Activated CD4-positive, alpha-beta T cell treated with anti-CD3 and anti-CD28 coated beads for 24 hours (primary cell): ENCODE measurements at regions not wholly inside any gene's neighbourhood (a gene's known extent, or its start where the extent isn't known, plus 50 kb on each side); places are given as distances from the start of the nearest gene placed in this dataset.

ENCODE experiments used
- DNase-seq, 2 donors: peaks; one replicate each; pipeline ENCODE4 v3.0.0-alpha.2; 2020; ENCODE audit warnings: low read depth in 2 of 2

DNA sequence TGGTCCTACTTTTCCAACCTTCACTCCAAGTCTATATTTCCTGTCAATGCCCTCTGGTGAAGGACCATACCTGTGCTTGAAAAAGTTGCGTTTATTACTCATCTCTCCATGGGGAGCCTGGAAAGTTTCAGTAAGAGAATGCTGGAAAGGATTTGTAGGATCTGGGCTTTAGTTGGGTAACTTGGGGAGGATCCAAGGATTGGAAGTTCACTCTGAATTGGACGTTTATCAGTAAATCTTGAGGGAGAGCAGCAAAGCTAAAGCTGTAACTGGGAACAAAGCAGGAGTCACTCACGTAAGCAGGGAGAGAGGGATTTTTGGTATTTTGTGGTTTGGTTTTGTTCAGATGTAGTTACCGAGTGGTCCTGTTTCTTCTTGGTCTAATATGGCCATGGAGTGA lies 51.4 kb upstream of the NPVF start:
- no peak for DNase-seq

DNA sequence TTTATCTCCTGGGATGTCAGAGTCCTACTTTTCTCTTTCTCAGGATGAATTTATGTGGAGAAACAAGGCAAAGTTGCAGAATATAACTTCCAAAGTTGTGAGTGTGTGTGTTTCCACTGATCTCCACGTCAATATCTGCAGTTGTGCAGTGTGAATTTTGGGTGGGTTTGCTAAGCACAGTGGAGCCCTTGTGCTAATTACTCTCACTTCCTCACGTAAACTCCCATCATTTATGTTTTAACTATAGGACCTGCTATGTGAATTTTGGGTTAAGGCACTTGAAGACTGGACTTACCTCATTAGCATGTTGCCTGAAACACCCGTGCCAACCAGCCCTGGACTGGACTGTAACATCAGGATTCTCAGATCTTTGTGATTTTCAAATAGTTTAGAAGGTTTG lies 51.9 kb upstream of the NPVF start:
- no peak for DNase-seq

DNA sequence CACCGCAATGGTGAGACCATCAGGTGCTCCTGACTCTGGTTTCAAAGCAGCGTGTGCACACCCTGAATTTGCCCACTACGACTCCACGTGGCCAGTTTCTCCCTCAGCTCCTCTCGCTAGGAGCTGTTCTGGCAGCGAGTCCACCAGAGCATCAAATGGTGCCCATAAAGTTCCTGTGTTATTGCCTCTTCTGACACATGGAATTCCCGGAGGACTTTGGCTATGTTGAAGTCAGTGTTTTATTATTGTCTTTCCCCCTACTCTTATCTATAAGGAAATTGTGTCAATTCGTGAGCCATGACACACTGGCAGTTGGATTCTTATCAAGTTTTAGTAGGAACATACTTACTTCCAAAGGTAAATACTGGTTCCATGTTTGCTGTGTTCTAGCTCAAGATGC lies 53.9 kb upstream of the NPVF start:
- DNase-seq, result no peak

DNA sequence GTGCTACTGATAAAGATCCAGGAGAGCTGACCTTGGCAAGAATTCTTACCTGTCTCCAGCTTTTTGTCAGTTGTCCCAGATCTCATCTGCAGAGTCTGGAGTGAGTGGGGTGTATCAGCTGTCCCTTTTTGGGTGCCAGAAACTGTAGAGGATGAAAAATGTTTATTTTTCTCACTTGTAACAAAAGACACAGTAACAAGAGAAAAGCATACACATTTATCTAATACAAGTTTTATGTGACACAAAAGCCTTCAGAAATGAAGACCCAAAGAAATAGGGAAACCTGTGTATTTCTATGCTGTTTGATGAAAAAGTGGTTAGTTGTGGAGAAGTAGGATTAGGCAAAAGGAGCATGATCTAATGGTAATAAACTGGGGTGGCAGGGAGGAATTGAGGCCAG lies 58.5 kb upstream of the NPVF start:
- DNase-seq, result no peak

DNA sequence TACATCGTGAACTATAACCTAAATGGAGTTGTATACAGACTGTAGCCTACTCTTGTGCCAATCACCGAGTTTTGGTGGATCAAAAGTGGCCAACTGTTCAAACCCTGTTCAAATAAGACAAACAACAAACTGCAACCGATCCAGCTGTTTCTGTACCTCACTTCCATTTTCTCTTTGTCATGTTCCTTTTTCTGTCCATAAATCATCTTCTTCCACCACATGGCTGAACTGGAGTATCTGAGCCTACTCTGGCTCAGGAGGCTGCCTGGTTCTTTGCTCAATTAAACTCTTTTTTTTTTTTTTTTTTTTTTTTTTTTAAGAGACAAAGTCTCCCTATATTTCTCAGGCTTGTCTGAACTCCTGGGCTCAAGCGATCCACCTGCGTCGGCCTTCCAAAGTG lies 59.0 kb upstream of the NPVF start:
- no peak for DNase-seq

DNA sequence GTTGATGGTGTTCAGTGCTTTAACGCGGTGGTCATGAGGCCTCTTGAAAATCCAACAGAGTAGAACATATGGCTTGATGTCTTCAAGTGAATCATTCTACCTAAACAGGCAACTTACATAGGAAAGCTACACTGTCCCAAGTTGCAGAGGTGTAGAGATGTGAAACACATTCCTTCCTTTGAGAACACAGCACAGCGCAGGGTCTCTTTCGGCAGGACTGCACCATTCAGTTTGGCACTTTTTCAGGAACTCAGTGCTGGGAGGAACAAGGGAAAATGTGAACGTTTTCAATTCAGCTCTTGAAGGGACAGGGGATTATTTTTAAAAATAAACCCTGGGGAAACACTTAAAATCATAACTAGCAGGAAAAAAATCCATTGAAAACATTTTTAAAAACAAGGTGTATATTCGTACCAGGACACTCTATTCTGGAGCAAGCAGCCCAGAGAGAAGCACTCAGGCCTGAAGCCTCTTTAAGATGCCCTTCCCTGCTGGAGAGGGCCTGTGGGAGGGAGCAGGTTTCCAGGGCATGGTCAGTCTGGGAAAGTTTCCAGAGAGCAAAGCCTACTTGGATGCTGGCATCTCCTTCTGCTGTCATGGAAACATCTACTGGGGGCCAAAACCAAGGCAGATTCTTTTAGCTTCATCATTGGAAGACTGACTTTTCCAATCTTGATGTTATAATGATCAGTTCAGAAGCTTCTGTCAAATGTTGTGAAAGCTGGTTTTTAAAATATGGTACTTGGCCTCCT lies 60.4 kb upstream of the NPVF start:
- DNase-seq, result no peak

DNA sequence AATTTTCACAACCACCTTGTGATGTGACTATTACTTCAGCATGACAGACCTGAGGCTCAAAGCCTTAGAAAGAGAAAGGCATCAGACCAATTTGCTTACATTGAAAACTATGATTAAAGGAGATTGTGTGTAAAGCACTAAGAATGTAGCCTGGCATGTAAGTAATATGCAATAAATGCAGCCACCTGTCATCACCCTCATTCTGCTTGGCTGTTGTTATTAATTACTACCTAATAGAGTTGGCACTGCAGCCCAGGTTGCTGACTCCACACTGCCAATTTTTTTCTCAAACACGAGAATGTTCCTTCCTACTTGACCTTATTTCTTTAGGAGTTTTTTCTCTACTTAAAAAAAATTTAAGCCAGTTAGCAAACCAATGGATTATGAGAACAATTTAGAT lies 61.2 kb upstream of the NPVF start:
- no peak for DNase-seq

DNA sequence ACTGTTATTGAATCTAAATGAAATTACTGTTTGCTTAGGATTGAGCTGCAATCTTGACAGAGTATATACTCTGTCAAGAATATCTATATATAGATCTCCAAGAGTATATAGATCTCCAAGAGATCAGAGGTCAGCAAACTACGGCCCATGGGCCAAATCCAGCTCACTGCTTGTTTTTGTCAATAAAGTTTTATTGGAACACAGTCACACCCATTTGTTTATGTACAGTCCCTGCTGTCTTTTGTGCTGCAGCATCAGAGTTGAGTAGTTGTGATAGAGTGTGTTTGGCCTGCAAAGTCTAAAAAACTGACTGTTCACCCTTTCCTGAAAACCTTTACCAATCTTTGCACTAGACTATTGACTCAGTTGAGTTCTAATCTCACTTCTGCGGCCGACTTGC lies 66.3 kb upstream of the NPVF start:
- no peak for DNase-seq

DNA sequence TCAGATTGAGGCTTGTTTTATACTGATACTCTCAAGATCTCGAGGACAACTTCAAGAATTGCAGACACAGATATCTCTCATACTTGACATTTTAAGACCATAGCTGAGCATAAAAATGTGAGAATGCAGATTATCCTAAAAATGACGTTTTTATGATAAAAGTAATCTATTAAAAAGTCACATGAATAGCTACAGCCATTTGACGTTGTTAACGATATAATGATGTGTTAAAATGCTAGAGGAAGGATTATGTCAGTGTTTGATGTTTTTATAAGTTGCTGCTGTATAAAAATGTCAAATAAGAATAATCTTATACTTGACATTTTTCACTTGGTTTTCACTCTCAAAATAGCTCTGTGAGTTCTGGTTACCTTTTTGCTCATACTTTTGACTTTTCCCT lies 67.1 kb upstream of the NPVF start:
- no peak for DNase-seq

DNA sequence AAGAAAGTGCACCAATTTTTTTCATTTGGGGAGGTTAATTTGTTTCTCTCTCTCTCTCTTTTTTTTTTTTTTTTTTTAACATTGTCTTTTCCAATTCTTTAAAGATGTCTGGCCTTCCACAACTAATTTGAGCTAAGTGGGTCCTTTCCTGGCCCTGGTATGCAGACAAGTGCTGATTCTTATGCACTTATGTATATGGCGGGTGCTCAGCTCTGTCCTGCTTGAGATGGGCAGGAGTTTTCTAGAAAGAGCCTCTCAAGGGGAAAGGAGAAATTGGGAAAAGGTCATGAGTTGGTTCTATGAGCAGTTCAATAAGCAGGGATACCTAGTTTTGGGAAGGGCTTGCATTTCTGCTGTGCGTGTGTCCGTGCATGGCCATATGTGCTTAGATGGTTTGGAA lies 67.8 kb upstream of the NPVF start:
- no peak for DNase-seq

DNA sequence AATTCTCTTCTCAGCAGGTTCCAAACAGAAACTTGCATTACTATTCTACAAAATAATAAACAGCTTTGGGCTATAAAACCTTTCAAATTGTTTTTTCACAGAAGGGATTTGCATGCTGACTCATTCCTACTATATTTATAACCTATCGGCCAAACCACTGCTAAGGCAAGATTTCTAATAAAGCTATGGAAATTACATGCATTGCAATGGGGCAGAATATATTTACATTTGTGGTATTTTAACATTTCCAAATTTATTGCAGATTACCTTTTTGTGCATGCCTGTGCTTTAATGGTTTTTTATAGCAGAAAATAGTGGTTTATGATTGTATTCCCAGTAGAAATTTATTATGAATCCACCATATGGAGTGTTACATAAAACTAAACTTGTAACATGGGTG lies 69.0 kb upstream of the NPVF start:
- DNase-seq, result no peak

DNA sequence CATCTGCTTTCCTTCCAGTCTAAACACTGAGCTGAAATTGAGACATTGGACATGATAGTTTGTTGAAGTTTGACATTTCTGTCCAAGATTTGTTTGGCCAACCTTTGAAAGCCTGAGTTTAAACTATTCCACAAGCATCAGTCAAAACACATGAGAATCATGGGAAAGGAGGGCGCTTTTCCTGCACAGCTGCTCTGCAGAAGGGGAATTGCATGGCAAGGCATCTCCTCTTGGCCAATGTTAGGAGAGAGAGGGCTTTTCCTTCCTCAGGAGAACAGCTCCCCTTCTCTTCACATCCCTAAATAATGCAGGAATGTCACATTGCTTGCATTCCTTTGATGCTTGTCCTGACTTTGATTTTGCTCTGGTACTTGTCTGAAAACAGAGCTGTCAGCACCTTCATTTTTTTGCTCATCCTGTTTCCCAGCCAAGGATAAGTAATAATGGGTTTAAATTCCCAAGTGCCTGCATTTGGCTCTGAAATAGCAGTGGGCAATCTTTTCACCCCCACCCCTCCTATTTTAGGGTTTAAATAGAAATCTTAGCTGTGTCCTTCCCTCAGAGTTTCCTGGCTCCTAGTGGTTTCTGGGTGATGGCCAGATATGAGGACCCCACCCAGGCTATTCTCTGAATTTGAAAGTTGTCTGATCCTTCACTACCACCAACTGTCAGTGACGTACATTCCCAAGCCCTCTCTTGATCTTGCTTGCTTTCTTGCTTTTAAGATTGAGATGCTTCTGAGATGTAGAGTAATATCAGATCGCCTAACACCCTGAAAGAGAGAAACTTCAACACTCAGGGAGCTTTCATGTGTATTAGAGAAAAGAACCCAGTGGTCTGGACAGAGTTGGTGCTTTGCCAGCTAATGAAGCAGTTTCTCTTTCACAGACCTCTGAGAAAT lies 75.2 kb upstream of the NPVF start:
- no peak for DNase-seq

DNA sequence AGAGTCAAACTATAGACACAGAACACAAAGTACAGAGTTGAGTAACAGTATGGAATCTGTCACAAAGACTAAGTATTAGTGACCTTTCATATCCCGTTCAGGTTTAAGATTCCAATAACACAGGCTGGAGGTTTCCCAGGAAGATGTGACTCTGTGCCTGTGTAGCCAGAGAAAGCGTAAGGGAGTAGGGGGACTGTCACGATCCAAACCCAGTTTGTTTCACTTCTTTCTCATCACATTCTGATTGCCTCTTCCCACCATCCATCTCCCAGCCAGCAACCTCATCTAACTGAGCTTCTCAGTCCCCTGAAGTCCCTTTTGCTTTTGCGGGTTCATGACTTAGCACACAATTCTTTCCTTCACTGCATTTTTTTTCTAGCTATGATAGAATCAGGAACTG lies 76.4 kb upstream of the NPVF start:
- DNase-seq, result no peak

DNA sequence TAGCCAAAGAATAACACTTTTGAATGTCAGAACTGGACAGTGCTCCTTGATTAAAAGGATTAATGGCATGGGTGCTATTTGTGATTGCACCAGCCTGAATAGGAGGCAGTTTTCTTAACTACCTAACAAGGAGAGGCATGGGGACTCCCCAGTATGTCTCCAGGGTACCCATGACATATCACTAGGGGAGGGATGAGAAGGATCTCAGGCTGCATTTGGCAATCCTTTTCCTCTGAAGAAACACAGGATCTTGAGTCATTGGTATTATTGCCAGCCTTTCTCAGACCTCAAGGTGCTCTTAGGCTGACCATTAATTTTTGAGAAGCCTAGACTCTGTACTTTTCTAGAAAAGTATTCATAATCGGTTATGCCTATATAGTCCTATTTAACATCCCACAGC lies 77.5 kb upstream of the NPVF start:
- no peak for DNase-seq

DNA sequence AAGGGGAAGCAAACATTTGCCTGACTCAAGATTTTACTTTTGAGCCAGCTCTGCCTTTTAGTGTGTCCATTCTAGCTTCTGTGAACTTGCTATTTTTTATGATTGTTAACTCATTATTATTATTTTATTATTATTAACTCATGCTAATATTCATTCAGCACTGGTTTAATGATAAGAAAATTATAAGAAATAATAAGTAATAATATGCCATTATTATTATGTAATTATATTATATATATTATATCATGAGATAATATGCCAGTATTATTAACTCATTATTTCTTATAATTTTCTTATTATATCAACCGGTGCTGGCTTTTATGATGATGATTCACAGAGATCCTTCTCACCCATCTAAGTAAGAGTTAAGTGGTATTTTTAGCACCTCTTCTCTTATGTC lies 79.3 kb upstream of the NPVF start:
- DNase-seq, result no peak

DNA sequence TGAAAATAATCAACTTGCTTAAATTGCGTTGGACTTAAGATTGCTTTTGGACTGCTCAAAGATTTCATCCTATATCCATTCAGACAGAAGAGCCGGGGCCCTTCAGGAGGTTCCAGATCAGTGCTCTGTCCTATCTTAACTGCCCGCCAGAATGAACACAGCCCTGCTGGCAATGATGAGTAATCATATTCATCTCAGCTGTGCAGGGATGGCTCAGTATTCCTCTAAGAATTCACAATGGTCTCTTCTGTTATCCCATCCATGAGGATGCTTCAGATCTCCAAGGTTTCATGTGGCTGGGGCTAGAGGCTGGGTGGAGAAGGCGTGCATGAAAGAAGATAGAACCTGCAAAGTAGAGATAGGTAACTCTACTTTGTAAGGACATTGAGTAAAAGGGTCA lies 80.0 kb upstream of the NPVF start:
- no peak for DNase-seq

DNA sequence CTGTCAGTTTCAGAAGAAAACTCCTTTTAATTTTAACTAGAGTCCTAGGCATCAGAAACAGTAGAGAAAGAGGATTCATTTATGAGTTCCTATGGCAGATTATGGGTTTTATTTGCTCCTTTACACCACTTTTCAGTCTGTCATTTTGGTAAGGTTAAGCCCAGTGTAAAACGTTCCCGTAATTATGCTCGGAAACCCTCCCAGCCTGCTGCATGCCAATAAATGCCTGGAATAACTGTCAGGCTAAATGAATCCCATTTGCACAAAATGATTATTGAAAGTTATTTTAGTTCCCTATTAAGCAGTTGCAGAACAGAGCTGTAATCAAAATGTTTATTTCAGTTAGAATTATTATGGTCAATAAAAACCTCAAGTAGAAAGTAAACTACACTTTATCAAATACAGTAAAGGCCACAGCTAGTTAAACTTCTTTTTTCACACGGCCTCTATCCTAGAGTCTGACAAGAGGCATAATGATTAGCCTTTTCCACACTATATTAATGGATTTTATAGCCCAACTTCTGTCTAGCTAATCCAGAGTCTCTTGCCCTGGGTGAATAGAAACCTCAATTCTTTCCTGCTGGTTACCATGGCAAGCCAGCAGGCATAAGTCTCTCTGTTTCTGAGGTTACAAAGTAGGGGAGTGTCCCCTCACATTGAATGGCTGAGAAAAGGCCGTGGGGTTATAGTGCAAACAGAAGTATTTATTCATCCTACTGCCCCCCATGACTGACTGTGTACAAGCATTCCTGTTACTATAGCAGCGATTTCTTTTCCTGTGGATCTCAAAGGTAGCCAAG lies 80.8 kb upstream of the NPVF start:
- DNase-seq, result no peak

DNA sequence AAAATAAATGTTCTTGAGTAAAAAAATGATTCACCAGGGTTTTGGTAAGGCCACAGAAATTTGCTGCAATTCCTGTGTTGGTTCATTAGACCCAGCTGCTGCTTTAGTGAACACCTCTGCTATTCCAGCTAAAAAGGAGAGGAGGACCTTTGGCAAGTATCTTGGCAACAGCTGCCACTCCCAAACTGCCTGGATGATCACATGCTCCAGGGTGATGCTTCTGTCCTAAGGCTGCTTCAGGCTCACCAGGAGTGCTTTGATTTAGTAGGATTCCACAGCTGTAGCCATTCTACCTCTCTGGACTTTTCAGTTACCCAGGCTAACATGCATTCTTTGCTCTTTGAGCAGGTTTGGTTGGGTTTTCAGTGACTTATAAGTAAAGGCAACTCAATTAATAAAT lies 82.6 kb upstream of the NPVF start:
- DNase-seq, result no peak

DNA sequence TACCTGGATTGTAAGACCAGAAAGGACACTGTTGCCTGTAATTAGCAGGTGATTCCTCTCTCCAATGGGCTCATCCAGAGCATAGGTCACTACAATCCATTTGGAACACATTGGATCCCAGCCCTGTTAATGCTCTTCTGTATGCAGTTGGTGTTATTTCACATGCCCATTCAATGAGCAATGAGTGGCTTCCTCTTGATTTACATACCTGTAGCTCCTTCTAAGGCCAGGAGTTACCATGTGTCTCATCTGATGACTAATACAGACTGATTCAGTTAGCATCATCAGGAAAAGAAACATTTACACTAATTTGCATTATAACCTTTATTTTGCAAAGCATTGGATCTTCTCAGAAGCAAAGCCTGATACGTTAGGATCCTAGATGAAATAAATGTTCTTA lies 83.1 kb upstream of the NPVF start:
- DNase-seq, result no peak

DNA sequence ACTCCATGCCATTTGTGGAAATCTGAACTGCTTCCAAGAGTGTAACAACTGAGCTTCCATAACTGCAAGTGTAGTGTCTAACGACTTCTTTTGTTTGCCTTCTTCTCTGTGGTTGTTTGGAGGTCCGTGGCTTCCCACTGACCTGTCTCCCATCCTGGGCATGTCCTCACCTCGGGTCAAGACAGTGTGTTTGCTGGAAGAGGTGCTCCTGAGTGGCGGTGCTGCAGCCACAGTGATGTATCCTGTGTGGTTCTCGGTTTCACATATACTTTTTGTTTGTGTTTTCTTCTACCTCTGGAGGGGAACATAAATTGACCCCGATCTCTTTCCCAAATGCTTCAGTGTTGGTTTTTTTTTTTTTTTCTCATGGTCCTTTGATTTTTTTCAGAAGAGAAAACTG lies 84.7 kb upstream of the NPVF start:
- no peak for DNase-seq

DNA sequence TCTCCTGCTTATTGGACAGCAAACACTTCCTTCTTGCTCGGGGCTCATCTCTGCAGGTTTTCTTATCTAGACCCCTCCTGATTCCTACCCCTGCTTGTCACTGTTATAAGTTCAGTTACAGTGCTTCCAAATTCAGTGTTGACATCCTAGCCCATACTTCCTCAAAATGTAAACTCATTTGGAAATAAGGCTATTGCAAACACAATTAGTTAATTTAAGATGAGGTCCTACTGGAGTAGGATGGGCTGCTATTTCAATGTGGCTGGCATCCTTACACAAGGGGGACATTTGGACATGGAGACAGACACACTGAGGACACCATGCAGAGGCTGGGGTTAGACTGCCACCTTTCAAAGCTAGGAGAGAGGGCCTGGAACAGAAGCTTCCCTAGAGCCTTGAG lies 85.2 kb upstream of the NPVF start:
- no peak for DNase-seq

DNA sequence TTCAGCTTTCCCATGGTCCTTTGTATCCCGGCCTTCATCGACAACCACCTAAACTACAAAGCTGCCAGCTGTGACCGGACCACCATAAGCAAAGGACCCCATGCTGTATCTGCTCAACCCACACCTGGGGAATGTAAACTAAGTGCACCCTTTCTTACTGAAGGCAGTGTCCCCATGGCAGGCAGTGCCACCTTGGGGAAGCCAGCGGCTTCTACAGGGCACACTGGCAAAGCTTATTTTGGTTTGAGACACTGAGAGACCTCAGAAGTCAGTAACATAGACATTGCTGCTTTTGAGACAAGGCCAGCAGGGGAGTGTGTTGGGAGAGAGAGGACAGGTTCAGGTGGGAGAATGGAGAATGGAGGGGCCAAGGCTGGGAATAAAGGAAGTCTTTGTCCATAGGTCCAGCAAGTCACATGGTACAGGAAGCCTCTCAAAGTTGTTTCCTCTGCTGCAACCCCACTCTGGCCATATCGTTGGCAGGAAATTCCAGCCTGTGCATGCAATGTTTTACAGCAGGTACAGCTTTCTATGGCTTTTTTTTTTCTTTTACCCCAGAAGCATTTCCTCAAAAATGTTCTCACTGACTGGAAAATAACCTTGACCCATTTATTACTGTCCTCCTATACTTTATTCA lies 85.9 kb upstream of the NPVF start:
- no peak for DNase-seq
